ENCODE measurements at regions not wholly inside any gene's neighbourhood (a gene's known extent, or its start where the extent isn't known, plus 50 kb on each side); places are given as distances from the start of the nearest gene placed in this dataset.
"Not testable (repeated sequence)": the region's sequence is repeated elsewhere in the genome, so short reads cannot be mapped to it uniquely, and the experiment has no call there.

- Histone ChIP-seq H3K36me3 (ENCODE audit: control insufficient read depth in 3 of 3, insufficient read depth in 2 of 3, low read depth in 1 of 3, low read length in 3 of 3) (no peaks in the 10 kb centered on the region), H3K4me1 (ENCODE audit: control insufficient read depth in 3 of 3, insufficient read depth in 2 of 3, low read depth in 1 of 3, low read length in 2 of 3) (no peaks in the 10 kb centered on the region), H3K27me3 (ENCODE audit: control insufficient read depth in 3 of 3, insufficient read depth in 3 of 3, low read length in 3 of 3) (no peaks in the 10 kb centered on the region), H3K27ac (ENCODE audit: low read depth in 1 of 3, low read length in 2 of 3) (no peak overlapping the region), H3K4me3 (ENCODE audit: low read depth in 1 of 3, low read length in 3 of 3) (no peak overlapping the region), H3K9me3 (ENCODE audit: control insufficient read depth in 2 of 2, insufficient read depth in 1 of 2, low read depth in 1 of 2, low read length in 1 of 2) (peaks cover 0 to 5% of the 10 kb centered on the region in 2 donors)
- 82 to 88% (median 85%) methylated on average over 6 of the region's 6 CpGs for WGBS, 3 donors
- DNase-seq = no peak
- FAIRE-seq = no peak
Observed at GRCh38 chr1:60695716-60696171, 386.6 kb upstream of the NFIA start.

- H3K9me3 ChIP-seq (ENCODE audit: control insufficient read depth in 2 of 2, insufficient read depth in 1 of 2, low read depth in 1 of 2, low read length in 1 of 2) = peaks cover 0 to 5% of the 10 kb centered on the region in 2 donors
- 72 to 81% (median 75%) methylated on average over 4 of the region's 4 CpGs for WGBS, 3 donors
Observed at GRCh38 chr1:60694980-60695379, 387.4 kb upstream of the NFIA start.

GRCh38 chr1:60692031-60692430 is 390.3 kb upstream of the NFIA start:
- Histone ChIP-seq H3K27me3 (ENCODE audit: control insufficient read depth in 3 of 3, insufficient read depth in 3 of 3, low read length in 3 of 3) (no peaks in the 10 kb centered on the region), H3K36me3 (ENCODE audit: control insufficient read depth in 3 of 3, insufficient read depth in 2 of 3, low read depth in 1 of 3, low read length in 3 of 3) (no peaks in the 10 kb centered on the region), H3K9me3 (ENCODE audit: control insufficient read depth in 2 of 2, insufficient read depth in 1 of 2, low read depth in 1 of 2, low read length in 1 of 2) (peaks cover 0 to 8% of the 10 kb centered on the region in 2 donors), H3K27ac (ENCODE audit: low read depth in 1 of 3, low read length in 2 of 3) (no peak overlapping the region), H3K4me3 (ENCODE audit: low read depth in 1 of 3, low read length in 3 of 3) (no peak overlapping the region), H3K4me1 (ENCODE audit: control insufficient read depth in 3 of 3, insufficient read depth in 2 of 3, low read depth in 1 of 3, low read length in 2 of 3) (no peaks in the 10 kb centered on the region)
- FAIRE-seq = no peak
- DNase-seq = no peak

More at GRCh38 chr1:60694980-60695379, 387.4 kb upstream of the NFIA start:
- no peaks in the 10 kb centered on the region for H3K4me1 ChIP-seq (ENCODE audit: control insufficient read depth in 3 of 3, insufficient read depth in 2 of 3, low read depth in 1 of 3, low read length in 2 of 3)
- no peaks in the 10 kb centered on the region for H3K36me3 ChIP-seq (ENCODE audit: control insufficient read depth in 3 of 3, insufficient read depth in 2 of 3, low read depth in 1 of 3, low read length in 3 of 3)
- no peak overlapping the region for H3K27ac ChIP-seq (ENCODE audit: low read depth in 1 of 3, low read length in 2 of 3)
- FAIRE-seq (no peak), DNase-seq (no peak)
- no peak overlapping the region for H3K4me3 ChIP-seq (ENCODE audit: low read depth in 1 of 3, low read length in 3 of 3)
- H3K27me3 ChIP-seq (ENCODE audit: control insufficient read depth in 3 of 3, insufficient read depth in 3 of 3, low read length in 3 of 3) = no peaks in the 10 kb centered on the region

GRCh38 chr1:60688221-60688620 is 394.1 kb upstream of the NFIA start:
- FAIRE-seq; DNase-seq; H3K27ac ChIP-seq (ENCODE audit: low read depth in 1 of 3, low read length in 2 of 3); H3K4me1 ChIP-seq (ENCODE audit: control insufficient read depth in 3 of 3, insufficient read depth in 2 of 3, low read depth in 1 of 3, low read length in 2 of 3); H3K4me3 ChIP-seq (ENCODE audit: low read depth in 1 of 3, low read length in 3 of 3); H3K27me3 ChIP-seq (ENCODE audit: control insufficient read depth in 3 of 3, insufficient read depth in 3 of 3, low read length in 3 of 3); H3K36me3 ChIP-seq (ENCODE audit: control insufficient read depth in 3 of 3, insufficient read depth in 2 of 3, low read depth in 1 of 3, low read length in 3 of 3): not testable (repeated sequence)
- 65 to 78% (median 78%) methylated on average over 2 of the region's 2 CpGs for WGBS, 3 donors
- H3K9me3 ChIP-seq (ENCODE audit: control insufficient read depth in 2 of 2, insufficient read depth in 1 of 2, low read depth in 1 of 2, low read length in 1 of 2) = peaks cover 0 to 14% of the 10 kb centered on the region in 2 donors

- Histone ChIP-seq H3K4me1 (ENCODE audit: control insufficient read depth in 3 of 3, insufficient read depth in 2 of 3, low read depth in 1 of 3, low read length in 2 of 3) (no peaks in the 10 kb centered on the region), H3K4me3 (ENCODE audit: low read depth in 1 of 3, low read length in 3 of 3) (no peak overlapping the region), H3K27ac (ENCODE audit: low read depth in 1 of 3, low read length in 2 of 3) (no peak overlapping the region), H3K27me3 (ENCODE audit: control insufficient read depth in 3 of 3, insufficient read depth in 3 of 3, low read length in 3 of 3) (peaks cover 0 to 2% (median 0%) of the 10 kb centered on the region in 3 donors), H3K9me3 (ENCODE audit: control insufficient read depth in 2 of 2, insufficient read depth in 1 of 2, low read depth in 1 of 2, low read length in 1 of 2) (peaks cover 0 to 2% of the 10 kb centered on the region in 2 donors), H3K36me3 (ENCODE audit: control insufficient read depth in 3 of 3, insufficient read depth in 2 of 3, low read depth in 1 of 3, low read length in 3 of 3) (no peaks in the 10 kb centered on the region)
- WGBS, 3 donors = 53 to 79% (median 76%) methylated on average over 2 of the region's 2 CpGs
- DNase-seq (no peak), FAIRE-seq (no peak)
Observed at GRCh38 chr1:60681095-60681860, 401.1 kb upstream of the NFIA start.

- FAIRE-seq = no peak
- no peaks in the 10 kb centered on the region for H3K4me1 ChIP-seq (ENCODE audit: control insufficient read depth in 3 of 3, insufficient read depth in 2 of 3, low read depth in 1 of 3, low read length in 2 of 3)
- no peak overlapping the region for H3K4me3 ChIP-seq (ENCODE audit: low read depth in 1 of 3, low read length in 3 of 3)
- H3K27ac ChIP-seq (ENCODE audit: low read depth in 1 of 3, low read length in 2 of 3) = no peak overlapping the region
- no peaks in the 10 kb centered on the region for H3K36me3 ChIP-seq (ENCODE audit: control insufficient read depth in 3 of 3, insufficient read depth in 2 of 3, low read depth in 1 of 3, low read length in 3 of 3)
- 73 to 77% (median 75%) methylated on average over 7 of the region's 7 CpGs for WGBS, 3 donors
- H3K27me3 ChIP-seq (ENCODE audit: control insufficient read depth in 3 of 3, insufficient read depth in 3 of 3, low read length in 3 of 3) = peaks cover 0 to 2% (median 0%) of the 10 kb centered on the region in 3 donors
- no peaks in the 10 kb centered on the region for H3K9me3 ChIP-seq (ENCODE audit: control insufficient read depth in 2 of 2, insufficient read depth in 1 of 2, low read depth in 1 of 2, low read length in 1 of 2)
- no peak for DNase-seq
Observed at GRCh38 chr1:60679524-60680375, 402.6 kb upstream of the NFIA start.

- no peak overlapping the region for H3K27ac ChIP-seq (ENCODE audit: low read depth in 1 of 3, low read length in 2 of 3)
- 43 to 65% (median 46%) methylated on average over 2 of the region's 2 CpGs for WGBS, 3 donors
- H3K4me3 ChIP-seq (ENCODE audit: low read depth in 1 of 3, low read length in 3 of 3) = no peak overlapping the region
- H3K9me3 ChIP-seq (ENCODE audit: control insufficient read depth in 2 of 2, insufficient read depth in 1 of 2, low read depth in 1 of 2, low read length in 1 of 2) = no peaks in the 10 kb centered on the region
- no peaks in the 10 kb centered on the region for H3K4me1 ChIP-seq (ENCODE audit: control insufficient read depth in 3 of 3, insufficient read depth in 2 of 3, low read depth in 1 of 3, low read length in 2 of 3)
- DNase-seq = no peak
- peaks cover 0 to 2% (median 0%) of the 10 kb centered on the region in 3 donors for H3K27me3 ChIP-seq (ENCODE audit: control insufficient read depth in 3 of 3, insufficient read depth in 3 of 3, low read length in 3 of 3)
- no peak for FAIRE-seq
- no peaks in the 10 kb centered on the region for H3K36me3 ChIP-seq (ENCODE audit: control insufficient read depth in 3 of 3, insufficient read depth in 2 of 3, low read depth in 1 of 3, low read length in 3 of 3)
Observed at GRCh38 chr1:60678802-60679201, 403.6 kb upstream of the NFIA start.

GRCh38 chr1:60678391-60678790 is 404.0 kb upstream of the NFIA start:
- Histone ChIP-seq H3K27ac (ENCODE audit: low read depth in 1 of 3, low read length in 2 of 3) (no peak overlapping the region), H3K4me3 (ENCODE audit: low read depth in 1 of 3, low read length in 3 of 3) (no peak overlapping the region), H3K4me1 (ENCODE audit: control insufficient read depth in 3 of 3, insufficient read depth in 2 of 3, low read depth in 1 of 3, low read length in 2 of 3) (no peaks in the 10 kb centered on the region), H3K36me3 (ENCODE audit: control insufficient read depth in 3 of 3, insufficient read depth in 2 of 3, low read depth in 1 of 3, low read length in 3 of 3) (no peaks in the 10 kb centered on the region), H3K9me3 (ENCODE audit: control insufficient read depth in 2 of 2, insufficient read depth in 1 of 2, low read depth in 1 of 2, low read length in 1 of 2) (no peaks in the 10 kb centered on the region), H3K27me3 (ENCODE audit: control insufficient read depth in 3 of 3, insufficient read depth in 3 of 3, low read length in 3 of 3) (peaks cover 0 to 2% (median 0%) of the 10 kb centered on the region in 3 donors)
- DNase-seq = no peak
- 50 to 63% (median 62%) methylated on average over 3 of the region's 3 CpGs for WGBS, 3 donors
- FAIRE-seq = no peak
